Renal cortex interstitium (tissue), 11 donors: ENCODE measurements at regions not wholly inside any gene's neighbourhood (a gene's known extent, or its start where the extent isn't known, plus 50 kb on each side); places are given as distances from the start of the nearest gene placed in this dataset.
"Not testable (repeated sequence)": the region's sequence is repeated elsewhere in the genome, so short reads cannot be mapped to it uniquely, and the experiment has no call there.

Experiments used
- DNase-seq, 11 donors: peaks; one replicate each; pipeline ENCODE4 v3.0.0-alpha.2; 2013; ENCODE audit warnings: low read depth in 9 of 11, low spot score in 4 of 11; ENCODE audit errors: extremely low read depth in 1 of 11

- DNase-seq: no peak
These were observed 391.1 kb upstream of the MDFIC2 start for GRCh38 chr3:70703305-70704102.

- DNase-seq: no peak
These were observed 389.7 kb upstream of the MDFIC2 start for GRCh38 chr3:70702132-70702531.

GRCh38 chr3:70684701-70685100 lies 372.3 kb upstream of the MDFIC2 start:
- DNase-seq: no peak

- not testable (repeated sequence) for DNase-seq
These were observed 363.4 kb upstream of the MDFIC2 start for GRCh38 chr3:70675810-70676209.

- no peak for DNase-seq
These were observed 346.3 kb upstream of the MDFIC2 start for GRCh38 chr3:70658513-70659310.

GRCh38 chr3:70657454-70657853 lies 345.0 kb upstream of the MDFIC2 start:
- DNase-seq: no peak

- DNase-seq: no peak
These were observed 335.4 kb upstream of the MDFIC2 start for GRCh38 chr3:70647823-70648222.

- no peak for DNase-seq
These were observed 334.7 kb upstream of the MDFIC2 start for GRCh38 chr3:70647094-70647493.

GRCh38 chr3:70646635-70647034 lies 334.2 kb upstream of the MDFIC2 start:
- no peak for DNase-seq

GRCh38 chr3:70640481-70640880 lies 328.0 kb upstream of the MDFIC2 start:
- DNase-seq: no peak

- no peak for DNase-seq
These were observed 322.9 kb upstream of the MDFIC2 start for GRCh38 chr3:70635301-70635700.

- no peak for DNase-seq
These were observed 319.4 kb upstream of the MDFIC2 start for GRCh38 chr3:70631716-70632307.

GRCh38 chr3:70621451-70621850 lies 309.0 kb upstream of the MDFIC2 start:
- DNase-seq: no peak

- DNase-seq: no peak
These were observed 308.5 kb upstream of the MDFIC2 start for GRCh38 chr3:70620956-70621355.

GRCh38 chr3:70620367-70620766 lies 307.9 kb upstream of the MDFIC2 start:
- DNase-seq: no peak

GRCh38 chr3:70618151-70618550 lies 305.7 kb upstream of the MDFIC2 start:
- DNase-seq: no peak

- not testable (repeated sequence) for DNase-seq
These were observed 304.9 kb upstream of the MDFIC2 start for GRCh38 chr3:70617349-70617748.

GRCh38 chr3:70615286-70615685 lies 302.8 kb upstream of the MDFIC2 start:
- no peak for DNase-seq

GRCh38 chr3:70614111-70614510 lies 301.7 kb upstream of the MDFIC2 start:
- no peak for DNase-seq

GRCh38 chr3:70612920-70613319 lies 300.5 kb upstream of the MDFIC2 start:
- no peak for DNase-seq
